ENCODE measurements at regions not wholly inside any gene's neighbourhood (a gene's known extent, or its start where the extent isn't known, plus 50 kb on each side); places are given as distances from the start of the nearest gene placed in this dataset.

DNA sequence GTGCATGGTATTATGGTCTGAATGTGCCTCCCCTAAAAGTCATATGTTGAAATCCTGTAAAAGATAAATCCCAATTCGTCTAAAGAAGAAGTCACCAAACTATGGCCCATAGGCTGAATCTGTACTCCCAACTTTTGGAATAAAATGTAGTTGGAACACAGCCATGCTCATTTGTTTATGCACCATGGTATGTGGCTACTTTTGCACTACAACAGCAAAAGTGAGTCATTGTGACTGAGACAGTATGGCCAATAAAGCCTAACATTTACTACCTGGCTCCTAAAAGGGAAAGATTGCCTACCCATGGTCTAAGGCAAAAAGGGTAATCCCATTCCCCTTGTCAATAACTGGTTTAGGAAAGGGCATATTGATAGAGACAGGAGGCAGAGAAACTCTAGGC is 101.8 kb downstream of the LRIG3 start:
- H3K9me3 ChIP-seq (ENCODE audit: control insufficient read depth, insufficient read depth, low read depth, low read length): no peaks in the 10 kb centered on the region
- POLR2A ChIA-PET: no interaction called here
- no TSS peak for BruUV-seq (replicated peaks)
- no peak overlapping the region for H3K27ac ChIP-seq (ENCODE audit: low read length)
- no peak for TF ChIP-seq TCF7L2 (IDR thresholded peaks at IDR 0.05; ENCODE audit: low read depth, low read length)
- no peak for TF ChIP-seq REST (IDR thresholded peaks at IDR 0.05; ENCODE audit: insufficient read depth in 1 of 2, low read depth in 2 of 2, low read length in 1 of 2)
- no peak for TF ChIP-seq SIN3A (IDR thresholded peaks at IDR 0.05; ENCODE audit: borderline replicate concordance, insufficient read depth, low read depth, low read length)
- TF ChIP-seq, protein P1, sequence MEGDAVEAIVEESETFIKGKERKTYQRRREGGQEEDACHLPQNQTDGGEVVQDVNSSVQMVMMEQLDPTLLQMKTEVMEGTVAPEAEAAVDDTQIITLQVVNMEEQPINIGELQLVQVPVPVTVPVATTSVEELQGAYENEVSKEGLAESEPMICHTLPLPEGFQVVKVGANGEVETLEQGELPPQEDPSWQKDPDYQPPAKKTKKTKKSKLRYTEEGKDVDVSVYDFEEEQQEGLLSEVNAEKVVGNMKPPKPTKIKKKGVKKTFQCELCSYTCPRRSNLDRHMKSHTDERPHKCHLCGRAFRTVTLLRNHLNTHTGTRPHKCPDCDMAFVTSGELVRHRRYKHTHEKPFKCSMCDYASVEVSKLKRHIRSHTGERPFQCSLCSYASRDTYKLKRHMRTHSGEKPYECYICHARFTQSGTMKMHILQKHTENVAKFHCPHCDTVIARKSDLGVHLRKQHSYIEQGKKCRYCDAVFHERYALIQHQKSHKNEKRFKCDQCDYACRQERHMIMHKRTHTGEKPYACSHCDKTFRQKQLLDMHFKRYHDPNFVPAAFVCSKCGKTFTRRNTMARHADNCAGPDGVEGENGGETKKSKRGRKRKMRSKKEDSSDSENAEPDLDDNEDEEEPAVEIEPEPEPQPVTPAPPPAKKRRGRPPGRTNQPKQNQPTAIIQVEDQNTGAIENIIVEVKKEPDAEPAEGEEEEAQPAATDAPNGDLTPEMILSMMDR (IDR thresholded peaks at IDR 0.05): no peak
- in situ Hi-C loops (cut with HindIII; ENCODE audit: low pct_unique_long_range_greater_than_20kb, low sequenced_read_pairs): no loop called here
- H3K4me1 ChIP-seq (ENCODE audit: control insufficient read depth, insufficient read depth, low read length): no peaks in the 10 kb centered on the region
- H3K27me3 ChIP-seq (ENCODE audit: control insufficient read depth, insufficient read depth, low read length): no peaks in the 10 kb centered on the region
- no peaks in the 10 kb centered on the region for H3K36me3 ChIP-seq (ENCODE audit: control insufficient read depth, insufficient read depth, low read length)
- ATAC-seq (no peak), DNase-seq (ENCODE audit: low read depth, low spot score) (no peak)
- no peak overlapping the region for H3K4me3 ChIP-seq (ENCODE audit: low read depth in 2 of 2, low read length in 2 of 2)
- intact Hi-C loops (cut with micrococcal nuclease; ENCODE audit: unreplicated experiment): no loop called here
- CTCF ChIA-PET: no interaction called here

GRCh38 chr12:58819345-58819744 is 101.0 kb downstream of the LRIG3 start:
- no peak overlapping the region for H3K4me3 ChIP-seq (ENCODE audit: low read depth in 2 of 2, low read length in 2 of 2)
- H3K27me3 ChIP-seq (ENCODE audit: control insufficient read depth, insufficient read depth, low read length): no peaks in the 10 kb centered on the region
- TF ChIP-seq REST (IDR thresholded peaks at IDR 0.05; ENCODE audit: insufficient read depth in 1 of 2, low read depth in 2 of 2, low read length in 1 of 2): no peak
- TF ChIP-seq SIN3A (IDR thresholded peaks at IDR 0.05; ENCODE audit: borderline replicate concordance, insufficient read depth, low read depth, low read length): no peak
- TF ChIP-seq TCF7L2 (IDR thresholded peaks at IDR 0.05; ENCODE audit: low read depth, low read length): no peak
- TF ChIP-seq POLR2AphosphoS5 (IDR thresholded peaks at IDR 0.05; ENCODE audit: low read depth, low read length): no peak
- TF ChIP-seq, protein P1 (IDR thresholded peaks at IDR 0.05): no peak
- H3K27ac ChIP-seq (ENCODE audit: low read length): no peak overlapping the region
- in situ Hi-C loops (cut with HindIII; ENCODE audit: low pct_unique_long_range_greater_than_20kb, low sequenced_read_pairs): no loop called here
- H3K36me3 ChIP-seq (ENCODE audit: control insufficient read depth, insufficient read depth, low read length): no peaks in the 10 kb centered on the region
- no peaks in the 10 kb centered on the region for H3K9me3 ChIP-seq (ENCODE audit: control insufficient read depth, insufficient read depth, low read depth, low read length)
- intact Hi-C loops (cut with micrococcal nuclease; ENCODE audit: unreplicated experiment): no loop called here
- ATAC-seq: no peak
- ChIA-PET POLR2A (no interaction called here), CTCF (no interaction called here)
- BruUV-seq (replicated peaks): no TSS peak
- no peaks in the 10 kb centered on the region for H3K4me1 ChIP-seq (ENCODE audit: control insufficient read depth, insufficient read depth, low read length)
- DNase-seq (ENCODE audit: low read depth, low spot score): no peak

All from Panc1 (cell line).